Neuronal stem cell (in vitro differentiated cells): ENCODE measurements at regions not wholly inside any gene's neighbourhood (a gene's known extent, or its start where the extent isn't known, plus 50 kb on each side); places are given as distances from the start of the nearest gene placed in this dataset.

Experiments
- DNase-seq: peaks from one replicate; pipeline ENCODE4 v3.0.0-alpha.2; 2013; ENCODE audit warnings: low spot score
- H2AFZ ChIP-seq: one replicate; pipeline ENCODE4 v1.6.1; 2013; ENCODE audit warnings: mild to moderate bottlenecking, low read length, inconsistent platforms
- H2AK5ac ChIP-seq: 2 replicates; pipeline ENCODE4 v1.6.1; 2013; ENCODE audit warnings: low read depth, mild to moderate bottlenecking, inconsistent platforms, low read length, moderate library complexity, mixed read lengths
- H2BK120ac ChIP-seq: 2 replicates; pipeline ENCODE4 v1.6.1; 2013; ENCODE audit warnings: low read depth, mild to moderate bottlenecking, inconsistent platforms, low read length, moderate library complexity, mixed read lengths
- H2BK12ac ChIP-seq: one replicate; pipeline ENCODE4 v1.6.1; 2013; ENCODE audit warnings: low read length, inconsistent platforms
- H2BK15ac ChIP-seq: 2 replicates; pipeline ENCODE4 v1.6.1; 2013; ENCODE audit warnings: mild to moderate bottlenecking, low read length, inconsistent platforms, mixed read lengths
- H2BK5ac ChIP-seq: one replicate; pipeline ENCODE4 v1.6.1; 2013; ENCODE audit warnings: inconsistent platforms, mild to moderate bottlenecking, low read length, moderate library complexity
- H3K14ac ChIP-seq: one replicate; pipeline ENCODE4 v1.6.1; 2013; ENCODE audit warnings: low read length, inconsistent platforms
- H3K18ac ChIP-seq: 2 replicates; pipeline ENCODE4 v1.6.1; 2013; ENCODE audit warnings: low read length, inconsistent platforms
- H3K23ac ChIP-seq: 2 replicates; pipeline ENCODE4 v1.6.1; 2013; ENCODE audit warnings: low read depth, mild to moderate bottlenecking, mixed read lengths, low read length, inconsistent platforms; ENCODE audit not compliant: poor library complexity
- H3K27ac ChIP-seq: replicated peaks from 3 replicates; pipeline ENCODE4 v1.5.1; 2013; ENCODE audit warnings: low read length, inconsistent platforms
- H3K27me3 ChIP-seq, 3 experiments: 2 replicates each; pipeline ENCODE4 v1.6.1; 2013; ENCODE audit warnings: low read length in 3 of 3, mild to moderate bottlenecking in 2 of 3, inconsistent platforms in 1 of 3, low read depth in 1 of 3, mixed read lengths in 1 of 3, moderate library complexity in 1 of 3; ENCODE audit not compliant: control insufficient read depth in 3 of 3, insufficient read depth in 3 of 3
- H3K36me3 ChIP-seq, 2 donors: replicated peaks in 1 of 2; 2 replicates each; pipeline ENCODE4 v1.6.1; 2013; ENCODE audit warnings: low read length in 2 of 2; ENCODE audit not compliant: control insufficient read depth in 2 of 2, insufficient read depth in 2 of 2
- H3K4ac ChIP-seq: 2 replicates; pipeline ENCODE4 v1.6.1; 2013; ENCODE audit warnings: inconsistent platforms, mild to moderate bottlenecking, low read length, moderate library complexity
- H3K4me1 ChIP-seq, 2 donors: 1 replicate in 1 of 2; 2 replicates in 1 of 2; pipeline ENCODE4 v1.6.1; 2013; ENCODE audit warnings: low read length in 2 of 2, low read depth in 1 of 2; ENCODE audit not compliant: control insufficient read depth in 2 of 2, insufficient read depth in 1 of 2
- H3K4me2 ChIP-seq: one replicate; pipeline ENCODE4 v1.6.1; 2013; ENCODE audit warnings: mild to moderate bottlenecking, low read length, inconsistent platforms; ENCODE audit not compliant: insufficient read depth, poor library complexity, severe bottlenecking
- H3K4me3 ChIP-seq, 2 donors: 2 replicates each; pipeline ENCODE4 v1.5.1; 2013; ENCODE audit warnings: low read length in 2 of 2, mild to moderate bottlenecking in 2 of 2, inconsistent platforms in 1 of 2, moderate library complexity in 1 of 2
- H3K79me1 ChIP-seq: one replicate; pipeline ENCODE4 v1.6.1; 2013; ENCODE audit warnings: low read depth, mild to moderate bottlenecking, inconsistent platforms, low read length, moderate library complexity
- H3K9ac ChIP-seq: one replicate; pipeline ENCODE4 v1.6.1; 2013; ENCODE audit warnings: mild to moderate bottlenecking, low read depth, low read length, inconsistent platforms; ENCODE audit not compliant: poor library complexity
- H3K9me3 ChIP-seq, 2 donors: replicated peaks in 1 of 2; 2 replicates each; pipeline versions ENCODE3 to v1.6.1; 2013; ENCODE audit warnings: low read length in 2 of 2, mild to moderate bottlenecking in 2 of 2, inconsistent platforms in 1 of 2, low read depth in 1 of 2, mixed read lengths in 1 of 2, moderate library complexity in 1 of 2; ENCODE audit not compliant: control insufficient read depth in 2 of 2, insufficient read depth in 1 of 2
- H4K8ac ChIP-seq: one replicate; pipeline ENCODE4 v1.6.1; 2013; ENCODE audit warnings: low read depth, mild to moderate bottlenecking, inconsistent platforms, low read length, moderate library complexity
- H4K91ac ChIP-seq: one replicate; pipeline ENCODE4 v1.6.1; 2013; ENCODE audit warnings: low read length, low read depth, mild to moderate bottlenecking, inconsistent platforms; ENCODE audit not compliant: poor library complexity
- WGBS, 2 donors: extraction: QIAGEN DNeasy Blood & Tissue Kit; methylation state at CpG; one replicate each; pipeline ENCODE4 v1.1.7; 2013; ENCODE audit warnings: missing lambda C conversion rate in 2 of 2, mixed read lengths in 1 of 2; ENCODE audit not compliant: insufficient read length in 2 of 2, insufficient replicate concordance in 1 of 2; ENCODE audit errors: extremely low coverage in 2 of 2; 5-methylcytosine and 5-hydroxymethylcytosine counted together

DNA sequence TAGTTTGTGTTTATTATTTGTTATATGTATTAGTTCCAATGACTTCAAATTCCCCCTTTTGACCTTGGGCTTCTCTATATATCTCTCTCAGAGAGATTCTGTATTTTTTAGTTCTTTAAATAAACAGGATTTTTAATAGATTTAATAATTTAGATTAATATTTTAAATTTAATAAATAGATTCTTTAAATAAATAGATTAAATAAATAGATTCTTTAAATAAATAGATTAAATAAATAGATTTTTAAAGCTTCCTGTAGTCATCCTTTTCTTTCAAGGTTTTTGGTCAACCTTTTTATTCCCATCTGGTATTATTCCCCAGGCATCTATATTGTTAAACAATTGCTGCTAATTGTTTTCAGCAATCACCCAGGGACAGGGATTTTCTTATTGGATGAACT, 721.9 kb upstream of the ADAMTS5 start:
- H2AFZ ChIP-seq: no peak overlapping the region
- H3K18ac ChIP-seq: no peak overlapping the region
- H2BK15ac ChIP-seq: no peak overlapping the region
- H3K36me3 ChIP-seq: no peaks in the 10 kb centered on the region
- no peaks in the 10 kb centered on the region for H3K4me1 ChIP-seq
- H3K27ac ChIP-seq: no peak overlapping the region
- H2BK120ac ChIP-seq: no peak overlapping the region
- no peaks in the 10 kb centered on the region for H3K27me3 ChIP-seq
- H3K9me3 ChIP-seq: no peaks in the 10 kb centered on the region
- no peak overlapping the region for H4K8ac ChIP-seq
- H3K23ac ChIP-seq: no peak overlapping the region
- no peak overlapping the region for H4K91ac ChIP-seq
- H2AK5ac ChIP-seq: no peak overlapping the region
- no peak overlapping the region for H3K9ac ChIP-seq
- no peak overlapping the region for H3K4me2 ChIP-seq
- no peak overlapping the region for H3K14ac ChIP-seq
- no peak overlapping the region for H3K4ac ChIP-seq
- H2BK5ac ChIP-seq: no peak overlapping the region
- H3K4me3 ChIP-seq: no peak overlapping the region
- H2BK12ac ChIP-seq: no peak overlapping the region
- H3K79me1 ChIP-seq: no peaks in the 10 kb centered on the region
- no peak for DNase-seq

DNA sequence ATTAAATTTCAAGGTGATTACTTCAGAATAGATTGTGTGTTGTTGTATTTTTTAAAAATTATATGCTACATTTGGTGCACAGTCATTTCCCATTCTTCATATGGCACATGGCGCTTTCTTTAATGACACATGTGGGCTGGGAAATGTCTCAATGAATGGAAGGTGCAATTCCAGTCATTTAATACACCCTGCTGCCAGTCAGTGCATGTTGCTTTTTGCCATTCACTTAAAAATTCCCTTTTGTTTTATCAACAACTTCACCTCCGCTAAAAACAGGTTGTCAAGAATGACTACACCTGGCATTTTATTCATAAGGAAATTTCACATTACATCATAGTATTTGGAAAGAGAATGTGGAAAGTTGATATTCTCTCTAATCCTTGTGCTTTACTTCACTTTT, 716.4 kb upstream of the ADAMTS5 start:
- Histone ChIP-seq H3K79me1 (no peaks in the 10 kb centered on the region), H2BK5ac (no peak overlapping the region), H2AK5ac (no peak overlapping the region), H3K36me3 (no peaks in the 10 kb centered on the region), H2BK15ac (no peak overlapping the region), H3K4ac (no peak overlapping the region), H3K23ac (no peak overlapping the region), H3K4me2 (no peak overlapping the region), H3K4me3 (no peak overlapping the region), H2AFZ (no peak overlapping the region), H3K27ac (no peak overlapping the region), H2BK120ac (no peak overlapping the region), H4K91ac (no peak overlapping the region), H3K9me3 (no peaks in the 10 kb centered on the region), H2BK12ac (no peak overlapping the region), H3K27me3 (no peaks in the 10 kb centered on the region), H3K9ac (no peak overlapping the region), H3K14ac (no peak overlapping the region), H3K18ac (no peak overlapping the region), H3K4me1 (no peaks in the 10 kb centered on the region), H4K8ac (no peak overlapping the region)
- WGBS, 2 donors: no CpG with 5 or more reads among the region's 2 CpGs
- no peak for DNase-seq

DNA sequence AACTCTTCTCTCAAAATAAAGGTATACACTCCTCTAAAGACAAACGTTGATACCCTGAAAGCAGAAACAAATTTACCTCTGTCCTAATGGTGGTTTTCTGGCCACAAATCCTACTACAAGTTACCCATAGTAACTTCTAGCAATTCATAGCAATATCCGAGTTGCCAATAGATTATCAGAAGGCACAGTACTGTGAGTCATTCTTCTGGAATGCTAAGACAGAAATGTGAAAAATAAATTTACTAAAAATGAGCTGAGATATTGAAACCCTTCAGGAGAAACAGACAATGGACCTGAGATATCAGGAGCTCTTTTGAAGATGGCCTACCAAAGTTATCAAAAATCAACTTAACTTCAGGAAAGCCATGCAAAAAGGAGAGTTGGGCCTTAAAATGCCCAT, 715.0 kb upstream of the ADAMTS5 start:
- no peak overlapping the region for H2AFZ ChIP-seq
- no peak overlapping the region for H3K4ac ChIP-seq
- no peak overlapping the region for H2BK12ac ChIP-seq
- no peak overlapping the region for H2BK15ac ChIP-seq
- no peak overlapping the region for H4K91ac ChIP-seq
- no peak overlapping the region for H2BK5ac ChIP-seq
- H2AK5ac ChIP-seq: no peak overlapping the region
- H3K27me3 ChIP-seq: no peaks in the 10 kb centered on the region
- H2BK120ac ChIP-seq: no peak overlapping the region
- H3K4me1 ChIP-seq: no peaks in the 10 kb centered on the region
- no peak overlapping the region for H4K8ac ChIP-seq
- H3K36me3 ChIP-seq: no peaks in the 10 kb centered on the region
- H3K4me3 ChIP-seq: no peak overlapping the region
- no peak overlapping the region for H3K27ac ChIP-seq
- no peak for DNase-seq
- WGBS, 2 donors: no CpG with 5 or more reads among the region's 2 CpGs
- H3K18ac ChIP-seq: no peak overlapping the region
- H3K79me1 ChIP-seq: no peaks in the 10 kb centered on the region
- no peak overlapping the region for H3K9ac ChIP-seq
- no peak overlapping the region for H3K23ac ChIP-seq
- no peaks in the 10 kb centered on the region for H3K9me3 ChIP-seq
- no peak overlapping the region for H3K14ac ChIP-seq
- H3K4me2 ChIP-seq: no peak overlapping the region

DNA sequence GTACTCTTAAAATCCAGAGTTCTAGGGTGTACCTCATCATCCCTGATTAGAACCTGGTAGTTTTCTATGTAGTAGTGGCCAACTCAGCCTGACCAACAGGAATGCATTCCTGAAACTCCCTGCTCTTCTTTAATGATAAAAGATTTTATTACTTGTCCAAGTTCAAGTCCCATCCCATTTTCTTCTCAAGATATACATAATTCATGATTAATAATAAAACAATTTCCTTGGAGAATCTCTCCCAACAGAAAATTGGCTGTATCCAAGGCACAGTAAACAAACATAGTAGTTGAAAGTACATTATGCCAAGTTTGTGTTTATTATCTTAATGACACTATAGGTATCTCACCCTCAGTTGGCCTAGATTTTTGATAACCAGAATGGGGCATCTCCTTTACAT, 714.1 kb upstream of the ADAMTS5 start:
- H3K27ac ChIP-seq: no peak overlapping the region

More for the DNA sequence above, 714.1 kb upstream of the ADAMTS5 start:
- Histone ChIP-seq H3K4ac (no peak overlapping the region), H2BK15ac (no peak overlapping the region), H2BK12ac (no peak overlapping the region), H4K8ac (no peak overlapping the region), H3K14ac (no peak overlapping the region), H2AFZ (no peak overlapping the region), H2BK5ac (no peak overlapping the region), H3K4me1 (no peaks in the 10 kb centered on the region), H2AK5ac (no peak overlapping the region), H3K27me3 (no peaks in the 10 kb centered on the region), H3K79me1 (no peaks in the 10 kb centered on the region), H4K91ac (no peak overlapping the region), H3K9me3 (no peaks in the 10 kb centered on the region), H3K23ac (no peak overlapping the region), H3K4me2 (no peak overlapping the region), H3K18ac (no peak overlapping the region), H3K4me3 (no peak overlapping the region), H3K36me3 (no peaks in the 10 kb centered on the region), H2BK120ac (no peak overlapping the region), H3K9ac (no peak overlapping the region)
- no peak for DNase-seq
